SK-N-SH treated with all-trans-retinoic acid at 6 μM for 48 hours (cell line): ENCODE measurements at regions not wholly inside any gene's neighbourhood (a gene's known extent, or its start where the extent isn't known, plus 50 kb on each side); places are given as distances from the start of the nearest gene placed in this dataset.

ENCODE experiments used
- ATAC-seq: fragments of 200-7000 bp; cut with Tn5 transposase; 3 replicates; pipeline ENCODE4 v1.9.1; 2020; ENCODE audit warnings: mild to moderate bottlenecking, moderate library complexity
- ARNTL ChIP-seq: fragments of 450-650 bp; formaldehyde crosslinking; IDR thresholded peaks from 2 replicates; pipeline ENCODE4 v1.5.0; 2020; ENCODE audit warnings: low read depth, mild to moderate bottlenecking, moderate library complexity, borderline replicate concordance
- BACH2 ChIP-seq: fragments of 250-450 bp; sonication (Bioruptor Pico); IDR thresholded peaks from 2 replicates; pipeline ENCODE4 v1.9.0; 2021; ENCODE audit warnings: mild to moderate bottlenecking, borderline replicate concordance
- CSDC2 ChIP-seq: fragments of 250-450 bp; sonication (Bioruptor Pico); IDR thresholded peaks from 2 replicates; pipeline ENCODE4 v1.5.0; 2020; ENCODE audit warnings: mild to moderate bottlenecking, moderate library complexity
- ESRRG ChIP-seq: fragments of 250-450 bp; sonication (Bioruptor Pico); IDR thresholded peaks from 2 replicates; pipeline ENCODE4 v1.6.1; 2021; ENCODE audit warnings: mild to moderate bottlenecking
- OSR1 ChIP-seq: fragments of 250-450 bp; sonication (Bioruptor Pico); IDR thresholded peaks from 2 replicates; pipeline ENCODE4 v1.8.0; 2022; ENCODE audit warnings: moderate library complexity, mild to moderate bottlenecking, inconsistent platforms
- PPARA ChIP-seq: fragments of 250-450 bp; sonication (Bioruptor Pico); IDR thresholded peaks from 2 replicates; pipeline ENCODE4 v1.5.0; 2020; ENCODE audit warnings: mild to moderate bottlenecking, borderline replicate concordance
- RARB ChIP-seq: fragments of 250-450 bp; sonication (Bioruptor Pico); IDR thresholded peaks from 2 replicates; pipeline ENCODE4 v1.8.0; 2021; ENCODE audit warnings: mild to moderate bottlenecking, moderate library complexity
- SNAI2 ChIP-seq: fragments of 250-450 bp; sonication (Bioruptor Pico); IDR thresholded peaks from 2 replicates; pipeline ENCODE4 v1.5.0; 2020; ENCODE audit warnings: mild to moderate bottlenecking, moderate library complexity
- TCF4 ChIP-seq: fragments of 250-450 bp; sonication (Bioruptor Pico); IDR thresholded peaks from 2 replicates; pipeline ENCODE4 v1.8.0; 2021; ENCODE audit warnings: mild to moderate bottlenecking, moderate library complexity, borderline replicate concordance
- TOX ChIP-seq: fragments of 250-450 bp; sonication (Bioruptor Pico); IDR thresholded peaks from 2 replicates; pipeline ENCODE4 v1.8.0; 2021; ENCODE audit warnings: mild to moderate bottlenecking, moderate library complexity, borderline replicate concordance
- ZFP30 ChIP-seq: fragments of 450-650 bp; formaldehyde crosslinking; IDR thresholded peaks from 2 replicates; pipeline ENCODE4 v1.5.0; 2022; ENCODE audit warnings: mild to moderate bottlenecking, moderate library complexity
- ZNF565 ChIP-seq: fragments of 450-650 bp; formaldehyde crosslinking; conservative IDR thresholded peaks from 2 replicates; pipeline ENCODE4 v1.5.0; 2020; ENCODE audit warnings: low read depth, mild to moderate bottlenecking, moderate library complexity
- ZNF70 ChIP-seq: fragments of 450-650 bp; formaldehyde crosslinking; IDR thresholded peaks from 2 replicates; pipeline ENCODE4 v1.5.0; 2020; ENCODE audit warnings: mild to moderate bottlenecking, moderate library complexity
- TF ChIP-seq, protein P1 (sequence below): fragments of 250-450 bp; sonication (Bioruptor Pico); IDR thresholded peaks from 2 replicates; pipeline ENCODE4 v1.5.1; 2020; ENCODE audit warnings: low read depth, mild to moderate bottlenecking, moderate library complexity
- TF ChIP-seq, protein P2 (sequence below): fragments of 250-450 bp; sonication (Bioruptor Pico); IDR thresholded peaks from 2 replicates; pipeline ENCODE4 v1.5.1; 2021; ENCODE audit warnings: mild to moderate bottlenecking, moderate library complexity
- TF ChIP-seq, protein P3 (sequence below): fragments of 250-450 bp; sonication (Bioruptor Pico); IDR thresholded peaks from 2 replicates; pipeline ENCODE4 v1.5.0; 2020; ENCODE audit warnings: mild to moderate bottlenecking, moderate library complexity
- TF ChIP-seq, protein P4 (sequence below): fragments of 250-450 bp; sonication (Bioruptor Pico); IDR thresholded peaks from 2 replicates; pipeline ENCODE4 v1.8.0; 2020; ENCODE audit warnings: mild to moderate bottlenecking, moderate library complexity, borderline replicate concordance

DNA sequence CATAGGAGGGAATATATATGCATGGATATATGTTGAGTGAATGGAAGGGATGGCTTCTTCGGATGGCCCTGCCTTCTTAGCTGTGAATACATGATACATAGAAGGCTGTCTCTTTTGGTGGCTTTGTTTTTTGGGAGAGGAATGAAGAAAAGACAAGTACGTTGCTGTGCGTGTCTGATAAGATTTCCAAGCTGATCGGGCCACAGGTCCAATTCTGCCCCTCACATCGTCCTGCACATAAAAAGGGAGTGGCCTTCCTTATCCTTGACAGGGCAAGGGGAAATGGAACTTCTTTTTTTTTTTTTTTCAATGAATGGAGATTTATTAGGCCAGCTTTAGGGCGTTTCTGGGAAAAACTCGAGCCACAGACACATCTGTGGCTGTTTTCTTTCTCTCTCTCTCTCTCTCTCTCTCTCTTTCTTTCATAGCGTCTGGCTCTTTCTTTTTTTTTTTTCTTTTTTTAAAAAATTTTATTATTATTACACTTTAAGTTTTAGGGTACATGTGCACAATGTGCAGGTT lies 103.8 kb upstream of the SPATA13 start (continued):
- TF ChIP-seq, protein P1, sequence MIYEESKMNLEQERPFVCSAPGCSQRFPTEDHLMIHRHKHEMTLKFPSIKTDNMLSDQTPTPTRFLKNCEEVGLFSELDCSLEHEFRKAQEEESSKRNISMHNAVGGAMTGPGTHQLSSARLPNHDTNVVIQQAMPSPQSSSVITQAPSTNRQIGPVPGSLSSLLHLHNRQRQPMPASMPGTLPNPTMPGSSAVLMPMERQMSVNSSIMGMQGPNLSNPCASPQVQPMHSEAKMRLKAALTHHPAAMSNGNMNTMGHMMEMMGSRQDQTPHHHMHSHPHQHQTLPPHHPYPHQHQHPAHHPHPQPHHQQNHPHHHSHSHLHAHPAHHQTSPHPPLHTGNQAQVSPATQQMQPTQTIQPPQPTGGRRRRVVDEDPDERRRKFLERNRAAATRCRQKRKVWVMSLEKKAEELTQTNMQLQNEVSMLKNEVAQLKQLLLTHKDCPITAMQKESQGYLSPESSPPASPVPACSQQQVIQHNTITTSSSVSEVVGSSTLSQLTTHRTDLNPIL (CRISPR knock-in tag), result no peak

DNA sequence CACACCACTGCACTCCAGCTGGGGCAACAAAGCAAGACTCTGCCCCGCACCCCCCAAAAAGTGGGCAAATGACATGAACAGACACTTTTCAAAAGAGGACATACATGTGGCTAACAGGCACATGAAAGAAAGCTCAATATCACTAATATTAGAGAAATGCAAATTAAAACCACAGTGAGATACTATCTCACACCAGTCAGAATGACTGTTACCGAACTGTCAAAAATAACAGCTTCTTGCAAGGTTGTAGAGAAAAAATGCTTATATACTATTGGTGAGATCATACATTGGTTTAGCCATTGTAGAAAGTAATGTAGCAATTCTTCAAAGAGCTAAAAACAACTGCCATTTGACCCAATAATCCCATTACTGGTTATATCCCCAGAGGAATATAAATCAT lies 99.5 kb upstream of the SPATA13 start:
- TF ChIP-seq, protein P1 (CRISPR knock-in tag), result no peak
- TF ChIP-seq ZNF70 (CRISPR knock-in tag) (no peak), CSDC2 (CRISPR knock-in tag) (no peak), OSR1 (CRISPR knock-in tag) (no peak), ESRRG (CRISPR knock-in tag) (no peak), PPARA (CRISPR knock-in tag) (no peak), TOX (no peak)
- TF ChIP-seq, protein P2, sequence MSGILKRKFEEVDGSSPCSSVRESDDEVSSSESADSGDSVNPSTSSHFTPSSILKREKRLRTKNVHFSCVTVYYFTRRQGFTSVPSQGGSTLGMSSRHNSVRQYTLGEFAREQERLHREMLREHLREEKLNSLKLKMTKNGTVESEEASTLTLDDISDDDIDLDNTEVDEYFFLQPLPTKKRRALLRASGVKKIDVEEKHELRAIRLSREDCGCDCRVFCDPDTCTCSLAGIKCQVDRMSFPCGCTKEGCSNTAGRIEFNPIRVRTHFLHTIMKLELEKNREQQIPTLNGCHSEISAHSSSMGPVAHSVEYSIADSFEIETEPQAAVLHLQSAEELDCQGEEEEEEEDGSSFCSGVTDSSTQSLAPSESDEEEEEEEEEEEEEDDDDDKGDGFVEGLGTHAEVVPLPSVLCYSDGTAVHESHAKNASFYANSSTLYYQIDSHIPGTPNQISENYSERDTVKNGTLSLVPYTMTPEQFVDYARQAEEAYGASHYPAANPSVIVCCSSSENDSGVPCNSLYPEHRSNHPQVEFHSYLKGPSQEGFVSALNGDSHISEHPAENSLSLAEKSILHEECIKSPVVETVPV (CRISPR knock-in tag), result no peak
- TF ChIP-seq, all 23 proteins: peak for 0
- no peak for ATAC-seq

DNA sequence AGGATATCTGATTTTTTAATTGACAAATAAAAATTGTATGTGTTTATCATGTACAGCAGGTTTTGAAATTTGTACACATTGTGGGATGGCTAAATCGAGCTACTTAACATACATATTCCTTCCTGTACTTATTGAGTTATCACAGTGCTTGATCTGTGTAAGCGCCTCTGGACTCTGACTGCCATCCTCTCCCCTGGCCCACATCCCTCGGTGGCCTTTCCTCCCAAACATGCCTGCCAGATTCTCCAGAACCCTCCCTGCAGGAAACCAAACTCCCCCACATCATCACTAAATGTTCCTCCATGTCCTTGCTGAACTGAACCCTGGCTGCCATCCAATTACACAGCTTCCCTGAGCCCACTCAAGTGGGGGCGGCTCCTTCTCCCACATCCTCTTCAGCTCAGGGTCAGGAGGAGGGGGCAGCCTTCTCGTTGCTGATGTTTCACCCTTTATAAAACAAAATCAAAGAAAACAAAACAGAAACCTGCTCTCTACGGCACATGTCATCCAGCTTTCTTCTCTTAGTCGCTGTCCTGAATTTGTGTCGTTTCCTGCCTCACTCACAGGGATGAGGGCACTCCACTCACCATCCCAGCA lies 97.1 kb upstream of the SPATA13 start:
- TF ChIP-seq, protein P2 (CRISPR knock-in tag), result no peak
- TF ChIP-seq, protein P3, sequence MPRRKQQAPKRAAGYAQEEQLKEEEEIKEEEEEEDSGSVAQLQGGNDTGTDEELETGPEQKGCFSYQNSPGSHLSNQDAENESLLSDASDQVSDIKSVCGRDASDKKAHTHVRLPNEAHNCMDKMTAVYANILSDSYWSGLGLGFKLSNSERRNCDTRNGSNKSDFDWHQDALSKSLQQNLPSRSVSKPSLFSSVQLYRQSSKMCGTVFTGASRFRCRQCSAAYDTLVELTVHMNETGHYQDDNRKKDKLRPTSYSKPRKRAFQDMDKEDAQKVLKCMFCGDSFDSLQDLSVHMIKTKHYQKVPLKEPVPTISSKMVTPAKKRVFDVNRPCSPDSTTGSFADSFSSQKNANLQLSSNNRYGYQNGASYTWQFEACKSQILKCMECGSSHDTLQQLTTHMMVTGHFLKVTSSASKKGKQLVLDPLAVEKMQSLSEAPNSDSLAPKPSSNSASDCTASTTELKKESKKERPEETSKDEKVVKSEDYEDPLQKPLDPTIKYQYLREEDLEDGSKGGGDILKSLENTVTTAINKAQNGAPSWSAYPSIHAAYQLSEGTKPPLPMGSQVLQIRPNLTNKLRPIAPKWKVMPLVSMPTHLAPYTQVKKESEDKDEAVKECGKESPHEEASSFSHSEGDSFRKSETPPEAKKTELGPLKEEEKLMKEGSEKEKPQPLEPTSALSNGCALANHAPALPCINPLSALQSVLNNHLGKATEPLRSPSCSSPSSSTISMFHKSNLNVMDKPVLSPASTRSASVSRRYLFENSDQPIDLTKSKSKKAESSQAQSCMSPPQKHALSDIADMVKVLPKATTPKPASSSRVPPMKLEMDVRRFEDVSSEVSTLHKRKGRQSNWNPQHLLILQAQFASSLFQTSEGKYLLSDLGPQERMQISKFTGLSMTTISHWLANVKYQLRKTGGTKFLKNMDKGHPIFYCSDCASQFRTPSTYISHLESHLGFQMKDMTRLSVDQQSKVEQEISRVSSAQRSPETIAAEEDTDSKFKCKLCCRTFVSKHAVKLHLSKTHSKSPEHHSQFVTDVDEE (CRISPR knock-in tag), result no peak
- TF ChIP-seq ZNF565 (CRISPR knock-in tag) (no peak), BACH2 (CRISPR knock-in tag) (no peak), PPARA (CRISPR knock-in tag) (no peak), SNAI2 (CRISPR knock-in tag) (no peak), RARB (CRISPR knock-in tag) (no peak), CSDC2 (CRISPR knock-in tag) (no peak), ZFP30 (no peak)
- no peak for ATAC-seq

DNA sequence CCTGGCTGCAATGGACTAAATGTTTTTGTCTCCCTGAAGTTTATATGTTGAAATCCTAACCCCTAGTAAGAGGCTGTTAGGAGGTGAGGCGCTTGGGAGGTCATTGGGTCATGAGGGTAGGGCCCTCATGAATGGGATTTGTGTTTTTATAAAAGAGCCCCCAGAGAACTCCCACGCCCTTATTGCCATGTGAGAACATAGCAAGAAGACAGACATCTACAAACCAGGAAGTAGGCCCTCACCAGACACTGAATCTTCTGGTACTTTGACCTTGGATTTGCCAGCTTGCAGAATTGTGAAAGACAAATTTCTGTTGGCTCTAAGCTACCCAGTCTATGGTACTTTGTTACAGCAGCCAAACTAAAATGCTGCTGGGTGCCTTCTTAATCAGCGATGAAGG lies 96.1 kb upstream of the SPATA13 start:
- ATAC-seq, result no peak
- TF ChIP-seq TOX (no peak), TCF4 (CRISPR knock-in tag) (no peak)
- TF ChIP-seq, protein P1 (CRISPR knock-in tag), result no peak

DNA sequence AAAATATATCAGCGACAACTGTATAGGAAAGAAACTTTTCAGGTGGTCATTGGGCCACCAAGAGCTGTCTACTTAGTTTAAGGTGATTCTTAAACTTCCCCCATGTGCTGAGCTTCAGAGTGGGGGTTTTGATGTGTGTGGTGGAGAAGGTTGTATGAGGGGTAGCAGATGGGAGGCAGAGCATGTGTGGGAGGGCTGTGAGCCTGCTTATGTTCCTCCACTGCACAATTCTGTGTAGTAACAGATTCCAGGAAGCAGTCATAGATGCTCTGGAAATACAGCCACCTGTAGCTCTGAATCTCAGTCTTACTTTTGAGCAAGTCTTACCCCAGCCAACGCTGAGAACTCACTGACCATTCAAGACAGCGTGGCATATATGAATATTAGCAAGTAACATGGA lies 95.3 kb upstream of the SPATA13 start:
- ATAC-seq, result no peak
- TF ChIP-seq ARNTL (CRISPR knock-in tag) (no peak), OSR1 (CRISPR knock-in tag) (no peak)
- TF ChIP-seq, protein P4, sequence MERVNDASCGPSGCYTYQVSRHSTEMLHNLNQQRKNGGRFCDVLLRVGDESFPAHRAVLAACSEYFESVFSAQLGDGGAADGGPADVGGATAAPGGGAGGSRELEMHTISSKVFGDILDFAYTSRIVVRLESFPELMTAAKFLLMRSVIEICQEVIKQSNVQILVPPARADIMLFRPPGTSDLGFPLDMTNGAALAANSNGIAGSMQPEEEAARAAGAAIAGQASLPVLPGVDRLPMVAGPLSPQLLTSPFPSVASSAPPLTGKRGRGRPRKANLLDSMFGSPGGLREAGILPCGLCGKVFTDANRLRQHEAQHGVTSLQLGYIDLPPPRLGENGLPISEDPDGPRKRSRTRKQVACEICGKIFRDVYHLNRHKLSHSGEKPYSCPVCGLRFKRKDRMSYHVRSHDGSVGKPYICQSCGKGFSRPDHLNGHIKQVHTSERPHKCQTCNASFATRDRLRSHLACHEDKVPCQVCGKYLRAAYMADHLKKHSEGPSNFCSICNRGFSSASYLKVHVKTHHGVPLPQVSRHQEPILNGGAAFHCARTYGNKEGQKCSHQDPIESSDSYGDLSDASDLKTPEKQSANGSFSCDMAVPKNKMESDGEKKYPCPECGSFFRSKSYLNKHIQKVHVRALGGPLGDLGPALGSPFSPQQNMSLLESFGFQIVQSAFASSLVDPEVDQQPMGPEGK, result no peak
- TF ChIP-seq, protein P2 (CRISPR knock-in tag), result no peak
- TF ChIP-seq, all 23 proteins: peak for 0
